ENCODE measurements at regions not wholly inside any gene's neighbourhood (a gene's known extent, or its start where the extent isn't known, plus 50 kb on each side); places are given as distances from the start of the nearest gene placed in this dataset.
"Not testable (repeated sequence)": the region's sequence is repeated elsewhere in the genome, so short reads cannot be mapped to it uniquely, and the experiment has no call there.

GRCh38 chr13:38452656-38453055 is 103.0 kb downstream of the UFM1 start:
- Histone ChIP-seq H3K27ac (ENCODE audit: low read depth, low read length) (no peak overlapping the region), H3K27me3 (ENCODE audit: control insufficient read depth in 3 of 3, insufficient read depth in 3 of 3, low read length in 3 of 3) (no peaks in the 10 kb centered on the region), H3K4me3 (ENCODE audit: low read length in 3 of 3) (no peak overlapping the region), H3K9ac (ENCODE audit: low read depth in 1 of 3, low read length in 3 of 3) (no peak overlapping the region), H3K9me3 (ENCODE audit: control insufficient read depth in 3 of 3, low read length in 3 of 3) (no peaks in the 10 kb centered on the region), H3K4me1 (ENCODE audit: control insufficient read depth in 3 of 3, insufficient read depth in 3 of 3, low read length in 3 of 3) (no peaks in the 10 kb centered on the region), H3K36me3 (ENCODE audit: control insufficient read depth in 3 of 3, insufficient read depth in 3 of 3, low read length in 3 of 3) (no peaks in the 10 kb centered on the region)

GRCh38 chr13:38462605-38463004 is 113.0 kb downstream of the UFM1 start:
- Histone ChIP-seq H3K4me1 (ENCODE audit: control insufficient read depth in 3 of 3, insufficient read depth in 3 of 3, low read length in 3 of 3) (no peaks in the 10 kb centered on the region), H3K36me3 (ENCODE audit: control insufficient read depth in 3 of 3, insufficient read depth in 3 of 3, low read length in 3 of 3) (no peaks in the 10 kb centered on the region), H3K27me3 (ENCODE audit: control insufficient read depth in 3 of 3, insufficient read depth in 3 of 3, low read length in 3 of 3) (no peaks in the 10 kb centered on the region), H3K9ac (ENCODE audit: low read depth in 1 of 3, low read length in 3 of 3) (no peak overlapping the region), H3K4me3 (ENCODE audit: low read length in 3 of 3) (no peak overlapping the region), H3K27ac (ENCODE audit: low read depth, low read length) (no peak overlapping the region), H3K9me3 (ENCODE audit: control insufficient read depth in 3 of 3, low read length in 3 of 3) (no peaks in the 10 kb centered on the region)

- no peaks in the 10 kb centered on the region for H3K9me3 ChIP-seq (ENCODE audit: control insufficient read depth in 3 of 3, low read length in 3 of 3)
- no peak overlapping the region for H3K27ac ChIP-seq (ENCODE audit: low read depth, low read length)
- H3K4me3 ChIP-seq (ENCODE audit: low read length in 3 of 3), result no peak overlapping the region
- H3K36me3 ChIP-seq (ENCODE audit: control insufficient read depth in 3 of 3, insufficient read depth in 3 of 3, low read length in 3 of 3), result no peaks in the 10 kb centered on the region
- no peak overlapping the region for H3K9ac ChIP-seq (ENCODE audit: low read depth in 1 of 3, low read length in 3 of 3)
- H3K4me1 ChIP-seq (ENCODE audit: control insufficient read depth in 3 of 3, insufficient read depth in 3 of 3, low read length in 3 of 3), result no peaks in the 10 kb centered on the region
- no peaks in the 10 kb centered on the region for H3K27me3 ChIP-seq (ENCODE audit: control insufficient read depth in 3 of 3, insufficient read depth in 3 of 3, low read length in 3 of 3)
Measured at GRCh38 chr13:38463048-38463447, 113.4 kb downstream of the UFM1 start.

- not testable (repeated sequence) for H3K9me3 ChIP-seq (ENCODE audit: control insufficient read depth in 3 of 3, low read length in 3 of 3); H3K4me1 ChIP-seq (ENCODE audit: control insufficient read depth in 3 of 3, insufficient read depth in 3 of 3, low read length in 3 of 3); H3K36me3 ChIP-seq (ENCODE audit: control insufficient read depth in 3 of 3, insufficient read depth in 3 of 3, low read length in 3 of 3); H3K4me3 ChIP-seq (ENCODE audit: low read length in 3 of 3); H3K27ac ChIP-seq (ENCODE audit: low read depth, low read length); H3K27me3 ChIP-seq (ENCODE audit: control insufficient read depth in 3 of 3, insufficient read depth in 3 of 3, low read length in 3 of 3); H3K9ac ChIP-seq (ENCODE audit: low read depth in 1 of 3, low read length in 3 of 3)
Measured at GRCh38 chr13:38472411-38472810, 122.8 kb downstream of the UFM1 start.

- H3K27me3 ChIP-seq (ENCODE audit: control insufficient read depth in 3 of 3, insufficient read depth in 3 of 3, low read length in 3 of 3), result no peaks in the 10 kb centered on the region
- H3K4me1 ChIP-seq (ENCODE audit: control insufficient read depth in 3 of 3, insufficient read depth in 3 of 3, low read length in 3 of 3), result no peaks in the 10 kb centered on the region
- no peaks in the 10 kb centered on the region for H3K36me3 ChIP-seq (ENCODE audit: control insufficient read depth in 3 of 3, insufficient read depth in 3 of 3, low read length in 3 of 3)
- no peak overlapping the region for H3K4me3 ChIP-seq (ENCODE audit: low read length in 3 of 3)
- no peak overlapping the region for H3K9ac ChIP-seq (ENCODE audit: low read depth in 1 of 3, low read length in 3 of 3)
- no peaks in the 10 kb centered on the region for H3K9me3 ChIP-seq (ENCODE audit: control insufficient read depth in 3 of 3, low read length in 3 of 3)
- no peak overlapping the region for H3K27ac ChIP-seq (ENCODE audit: low read depth, low read length)
Measured at GRCh38 chr13:38473305-38473704, 123.7 kb downstream of the UFM1 start.

GRCh38 chr13:38477676-38478075 is 128.0 kb downstream of the UFM1 start:
- Histone ChIP-seq H3K4me3 (ENCODE audit: low read length in 3 of 3) (no peak overlapping the region), H3K4me1 (ENCODE audit: control insufficient read depth in 3 of 3, insufficient read depth in 3 of 3, low read length in 3 of 3) (no peaks in the 10 kb centered on the region), H3K36me3 (ENCODE audit: control insufficient read depth in 3 of 3, insufficient read depth in 3 of 3, low read length in 3 of 3) (no peaks in the 10 kb centered on the region), H3K27me3 (ENCODE audit: control insufficient read depth in 3 of 3, insufficient read depth in 3 of 3, low read length in 3 of 3) (no peaks in the 10 kb centered on the region), H3K9me3 (ENCODE audit: control insufficient read depth in 3 of 3, low read length in 3 of 3) (no peaks in the 10 kb centered on the region), H3K9ac (ENCODE audit: low read depth in 1 of 3, low read length in 3 of 3) (no peak overlapping the region), H3K27ac (ENCODE audit: low read depth, low read length) (no peak overlapping the region)

GRCh38 chr13:38483623-38484022 is 134.0 kb downstream of the UFM1 start:
- Histone ChIP-seq H3K9ac (ENCODE audit: low read depth in 1 of 3, low read length in 3 of 3) (no peak overlapping the region), H3K4me3 (ENCODE audit: low read length in 3 of 3) (no peak overlapping the region), H3K27me3 (ENCODE audit: control insufficient read depth in 3 of 3, insufficient read depth in 3 of 3, low read length in 3 of 3) (no peaks in the 10 kb centered on the region), H3K9me3 (ENCODE audit: control insufficient read depth in 3 of 3, low read length in 3 of 3) (no peaks in the 10 kb centered on the region), H3K36me3 (ENCODE audit: control insufficient read depth in 3 of 3, insufficient read depth in 3 of 3, low read length in 3 of 3) (no peaks in the 10 kb centered on the region), H3K4me1 (ENCODE audit: control insufficient read depth in 3 of 3, insufficient read depth in 3 of 3, low read length in 3 of 3) (no peaks in the 10 kb centered on the region), H3K27ac (ENCODE audit: low read depth, low read length) (no peak overlapping the region)

GRCh38 chr13:38490657-38491056 is 141.0 kb downstream of the UFM1 start:
- H3K27me3 ChIP-seq (ENCODE audit: control insufficient read depth in 3 of 3, insufficient read depth in 3 of 3, low read length in 3 of 3), result no peaks in the 10 kb centered on the region
- no peaks in the 10 kb centered on the region for H3K4me1 ChIP-seq (ENCODE audit: control insufficient read depth in 3 of 3, insufficient read depth in 3 of 3, low read length in 3 of 3)
- H3K4me3 ChIP-seq (ENCODE audit: low read length in 3 of 3), result no peak overlapping the region
- H3K9me3 ChIP-seq (ENCODE audit: control insufficient read depth in 3 of 3, low read length in 3 of 3), result no peaks in the 10 kb centered on the region
- H3K9ac ChIP-seq (ENCODE audit: low read depth in 1 of 3, low read length in 3 of 3), result no peak overlapping the region
- no peaks in the 10 kb centered on the region for H3K36me3 ChIP-seq (ENCODE audit: control insufficient read depth in 3 of 3, insufficient read depth in 3 of 3, low read length in 3 of 3)
- H3K27ac ChIP-seq (ENCODE audit: low read depth, low read length), result no peak overlapping the region

- Histone ChIP-seq H3K4me3 (ENCODE audit: low read length in 3 of 3) (no peak overlapping the region), H3K9me3 (ENCODE audit: control insufficient read depth in 3 of 3, low read length in 3 of 3) (peaks cover 0 to 5% (median 0%) of the 10 kb centered on the region in 3 donors), H3K27me3 (ENCODE audit: control insufficient read depth in 3 of 3, insufficient read depth in 3 of 3, low read length in 3 of 3) (no peaks in the 10 kb centered on the region), H3K36me3 (ENCODE audit: control insufficient read depth in 3 of 3, insufficient read depth in 3 of 3, low read length in 3 of 3) (no peaks in the 10 kb centered on the region), H3K27ac (ENCODE audit: low read depth, low read length) (no peak overlapping the region), H3K9ac (ENCODE audit: low read depth in 1 of 3, low read length in 3 of 3) (no peak overlapping the region), H3K4me1 (ENCODE audit: control insufficient read depth in 3 of 3, insufficient read depth in 3 of 3, low read length in 3 of 3) (no peaks in the 10 kb centered on the region)
Measured at GRCh38 chr13:38494445-38494844, 144.8 kb downstream of the UFM1 start.

- Histone ChIP-seq H3K9ac (ENCODE audit: low read depth in 1 of 3, low read length in 3 of 3) (no peak overlapping the region), H3K27ac (ENCODE audit: low read depth, low read length) (no peak overlapping the region), H3K9me3 (ENCODE audit: control insufficient read depth in 3 of 3, low read length in 3 of 3) (peaks cover 0 to 5% (median 0%) of the 10 kb centered on the region in 3 donors), H3K4me1 (ENCODE audit: control insufficient read depth in 3 of 3, insufficient read depth in 3 of 3, low read length in 3 of 3) (no peaks in the 10 kb centered on the region), H3K27me3 (ENCODE audit: control insufficient read depth in 3 of 3, insufficient read depth in 3 of 3, low read length in 3 of 3) (no peaks in the 10 kb centered on the region), H3K4me3 (ENCODE audit: low read length in 3 of 3) (no peak overlapping the region), H3K36me3 (ENCODE audit: control insufficient read depth in 3 of 3, insufficient read depth in 3 of 3, low read length in 3 of 3) (no peaks in the 10 kb centered on the region)
Measured at GRCh38 chr13:38496917-38497316, 147.3 kb downstream of the UFM1 start.

- no peak overlapping the region for H3K4me3 ChIP-seq (ENCODE audit: low read length in 3 of 3)
- H3K4me1 ChIP-seq (ENCODE audit: control insufficient read depth in 3 of 3, insufficient read depth in 3 of 3, low read length in 3 of 3), result no peaks in the 10 kb centered on the region
- H3K27ac ChIP-seq (ENCODE audit: low read depth, low read length), result no peak overlapping the region
- no peaks in the 10 kb centered on the region for H3K36me3 ChIP-seq (ENCODE audit: control insufficient read depth in 3 of 3, insufficient read depth in 3 of 3, low read length in 3 of 3)
- peaks cover 0 to 5% (median 0%) of the 10 kb centered on the region in 3 donors for H3K9me3 ChIP-seq (ENCODE audit: control insufficient read depth in 3 of 3, low read length in 3 of 3)
- H3K27me3 ChIP-seq (ENCODE audit: control insufficient read depth in 3 of 3, insufficient read depth in 3 of 3, low read length in 3 of 3), result no peaks in the 10 kb centered on the region
- H3K9ac ChIP-seq (ENCODE audit: low read depth in 1 of 3, low read length in 3 of 3), result no peak overlapping the region
Measured at GRCh38 chr13:38498271-38498670, 148.6 kb downstream of the UFM1 start.
